ENCODE measurements at regions not wholly inside any gene's neighbourhood (a gene's known extent, or its start where the extent isn't known, plus 50 kb on each side); places are given as distances from the start of the nearest gene placed in this dataset.

DNA sequence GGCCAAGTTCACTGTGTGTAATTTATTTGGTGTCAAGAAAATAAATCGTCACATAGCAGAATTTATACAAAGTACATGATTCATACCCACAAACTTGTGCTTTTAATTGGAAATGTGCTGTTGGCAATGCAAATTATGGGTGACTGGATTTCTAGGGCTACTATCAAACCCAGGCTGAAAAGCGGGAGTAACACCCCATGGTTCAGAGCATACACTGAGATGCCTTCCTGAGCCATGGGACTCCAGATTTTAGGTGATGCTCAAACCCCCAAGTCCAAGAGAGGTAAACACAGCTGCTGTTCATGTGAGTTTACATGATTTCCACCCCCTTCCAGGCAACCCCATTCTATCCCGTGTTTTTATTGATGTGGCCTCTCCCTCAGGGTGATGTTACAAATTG, 565.9 kb upstream of the ID2 start:
- DNase-seq (ENCODE audit: low read depth), result peak; percentile 45
- H3K4me3 ChIP-seq (ENCODE audit: control insufficient read depth, low read depth, low read length), result no peak overlapping the region
- TF ChIP-seq, protein P1, sequence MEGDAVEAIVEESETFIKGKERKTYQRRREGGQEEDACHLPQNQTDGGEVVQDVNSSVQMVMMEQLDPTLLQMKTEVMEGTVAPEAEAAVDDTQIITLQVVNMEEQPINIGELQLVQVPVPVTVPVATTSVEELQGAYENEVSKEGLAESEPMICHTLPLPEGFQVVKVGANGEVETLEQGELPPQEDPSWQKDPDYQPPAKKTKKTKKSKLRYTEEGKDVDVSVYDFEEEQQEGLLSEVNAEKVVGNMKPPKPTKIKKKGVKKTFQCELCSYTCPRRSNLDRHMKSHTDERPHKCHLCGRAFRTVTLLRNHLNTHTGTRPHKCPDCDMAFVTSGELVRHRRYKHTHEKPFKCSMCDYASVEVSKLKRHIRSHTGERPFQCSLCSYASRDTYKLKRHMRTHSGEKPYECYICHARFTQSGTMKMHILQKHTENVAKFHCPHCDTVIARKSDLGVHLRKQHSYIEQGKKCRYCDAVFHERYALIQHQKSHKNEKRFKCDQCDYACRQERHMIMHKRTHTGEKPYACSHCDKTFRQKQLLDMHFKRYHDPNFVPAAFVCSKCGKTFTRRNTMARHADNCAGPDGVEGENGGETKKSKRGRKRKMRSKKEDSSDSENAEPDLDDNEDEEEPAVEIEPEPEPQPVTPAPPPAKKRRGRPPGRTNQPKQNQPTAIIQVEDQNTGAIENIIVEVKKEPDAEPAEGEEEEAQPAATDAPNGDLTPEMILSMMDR (conservative IDR thresholded peaks at IDR 0.05; ENCODE audit: control insufficient read depth, insufficient read depth, low read depth, low read length), result no peak

DNA sequence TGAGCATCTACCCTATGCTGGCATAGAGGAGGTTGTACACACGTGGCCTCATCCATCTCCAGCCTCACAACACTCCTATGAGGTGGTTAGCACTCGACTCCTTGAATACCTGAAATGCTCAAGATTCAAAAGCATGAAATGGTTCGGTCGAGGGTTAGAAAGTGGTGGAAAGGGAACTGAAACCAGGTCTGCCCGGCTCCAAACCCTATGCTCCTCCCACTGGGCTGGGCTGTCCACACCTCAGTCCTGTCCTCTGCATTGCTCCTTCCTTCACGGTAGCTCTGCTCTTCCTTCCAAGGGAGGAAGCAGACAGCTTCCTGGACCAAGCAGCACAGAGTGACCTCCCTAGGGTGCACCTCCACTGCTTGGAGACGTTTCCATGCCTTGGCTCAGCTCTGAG, 565.2 kb upstream of the ID2 start:
- TF ChIP-seq, protein P1 (conservative IDR thresholded peaks at IDR 0.05; ENCODE audit: control insufficient read depth, insufficient read depth, low read depth, low read length), result no peak
- H3K4me3 ChIP-seq (ENCODE audit: control insufficient read depth, low read depth, low read length), result no peak overlapping the region
- no peak for DNase-seq (ENCODE audit: low read depth)

DNA sequence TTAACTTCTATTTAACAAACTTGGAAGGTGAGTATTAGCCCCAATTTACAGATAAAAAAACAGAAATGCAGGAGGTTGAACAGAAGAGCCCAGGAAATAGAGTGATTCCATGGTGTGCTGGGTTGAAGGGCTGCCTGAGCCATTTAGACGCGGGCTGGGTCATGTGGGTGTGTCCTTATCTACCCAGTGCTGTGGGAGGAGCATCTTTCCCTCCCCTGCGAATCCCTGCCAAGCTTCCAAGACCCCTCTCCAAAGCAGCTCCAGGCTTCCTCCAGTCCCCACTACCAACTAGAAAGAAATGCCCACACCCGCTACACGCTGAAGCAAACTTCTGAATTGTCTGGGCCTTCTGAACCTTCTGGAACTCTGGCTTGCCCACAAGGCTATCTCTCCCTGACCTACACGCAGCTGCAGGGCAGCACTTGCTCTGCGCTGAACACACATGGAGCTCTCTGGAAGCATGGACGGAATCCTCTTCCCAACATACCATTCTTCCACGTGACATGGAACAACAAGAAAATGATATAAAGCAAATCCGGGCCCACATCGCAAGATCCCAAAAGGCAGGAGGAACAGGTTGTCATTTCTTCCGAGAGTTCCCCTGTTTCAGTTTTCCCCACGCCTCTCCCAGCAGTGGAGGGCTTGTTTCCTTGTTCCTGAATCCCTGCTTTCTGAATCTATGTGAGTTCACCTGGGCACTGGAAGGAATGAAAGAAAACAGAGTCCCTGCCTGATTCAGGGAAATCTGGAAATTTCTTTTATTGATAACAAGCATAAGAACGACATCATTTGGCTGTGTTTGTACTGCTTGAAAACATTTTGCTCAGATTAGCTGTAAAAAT, 562.7 kb upstream of the ID2 start:
- H3K4me3 ChIP-seq (ENCODE audit: control insufficient read depth, low read depth, low read length), result no peak overlapping the region
- TF ChIP-seq, protein P1 (conservative IDR thresholded peaks at IDR 0.05; ENCODE audit: control insufficient read depth, insufficient read depth, low read depth, low read length), result no peak
- no peak for DNase-seq (ENCODE audit: low read depth)

DNA sequence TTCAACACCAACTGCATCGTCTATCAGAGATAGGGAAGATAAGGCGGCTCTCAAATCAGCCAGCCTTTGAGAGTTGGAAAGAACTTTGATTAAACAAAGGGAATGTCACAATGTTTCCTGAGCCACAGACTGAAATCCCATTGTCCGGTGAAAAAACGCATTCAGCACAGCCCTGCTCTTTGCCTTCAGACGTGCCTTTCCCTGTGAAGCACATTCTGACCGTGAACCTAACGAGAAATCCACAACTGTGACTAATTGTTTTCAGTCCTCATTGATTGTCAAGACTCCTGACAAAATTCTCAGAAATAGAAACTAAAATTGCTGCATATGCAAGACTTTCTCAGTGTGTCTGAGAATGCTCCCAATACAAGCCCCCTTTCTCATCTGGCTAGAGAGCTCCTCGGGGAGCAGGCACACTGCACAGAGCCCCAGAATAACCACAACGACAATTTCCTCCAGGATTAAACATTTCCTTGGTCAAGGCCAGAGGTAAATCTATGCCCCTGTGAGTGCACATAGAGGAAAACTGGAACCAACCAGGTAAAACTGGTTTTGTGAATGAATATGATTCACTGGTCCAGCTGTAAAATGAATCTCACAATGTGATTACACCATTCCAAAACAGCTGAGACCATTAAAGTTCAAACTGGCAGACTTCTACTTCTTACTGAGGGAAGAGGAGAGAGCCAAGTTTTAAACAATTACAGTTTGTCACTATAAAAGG, 561.9 kb upstream of the ID2 start:
- peak; percentile 75 for DNase-seq (ENCODE audit: low read depth)
- TF ChIP-seq, protein P1 (conservative IDR thresholded peaks at IDR 0.05; ENCODE audit: control insufficient read depth, insufficient read depth, low read depth, low read length), result no peak
- H3K4me3 ChIP-seq (ENCODE audit: control insufficient read depth, low read depth, low read length), result no peak overlapping the region

DNA sequence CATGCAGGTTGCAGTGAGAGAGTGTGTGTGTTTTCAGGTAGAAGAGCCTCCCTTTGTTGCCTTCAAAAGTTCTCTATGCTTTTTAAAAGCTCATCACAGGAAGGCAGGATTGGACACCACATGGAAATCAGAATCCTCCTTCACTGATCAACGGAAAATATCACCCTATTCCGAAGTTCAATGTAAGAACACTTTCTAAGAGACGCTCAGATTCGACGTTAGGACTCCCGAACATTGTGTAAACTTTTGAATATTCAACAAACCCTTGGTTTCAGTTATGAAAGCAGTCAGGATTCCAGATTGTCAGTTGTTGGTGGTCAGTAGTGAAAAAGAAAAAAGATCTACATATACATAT, 561.4 kb upstream of the ID2 start:
- no peak for DNase-seq (ENCODE audit: low read depth)
- no peak overlapping the region for H3K4me3 ChIP-seq (ENCODE audit: control insufficient read depth, low read depth, low read length)
- TF ChIP-seq, protein P1 (conservative IDR thresholded peaks at IDR 0.05; ENCODE audit: control insufficient read depth, insufficient read depth, low read depth, low read length), result no peak

DNA sequence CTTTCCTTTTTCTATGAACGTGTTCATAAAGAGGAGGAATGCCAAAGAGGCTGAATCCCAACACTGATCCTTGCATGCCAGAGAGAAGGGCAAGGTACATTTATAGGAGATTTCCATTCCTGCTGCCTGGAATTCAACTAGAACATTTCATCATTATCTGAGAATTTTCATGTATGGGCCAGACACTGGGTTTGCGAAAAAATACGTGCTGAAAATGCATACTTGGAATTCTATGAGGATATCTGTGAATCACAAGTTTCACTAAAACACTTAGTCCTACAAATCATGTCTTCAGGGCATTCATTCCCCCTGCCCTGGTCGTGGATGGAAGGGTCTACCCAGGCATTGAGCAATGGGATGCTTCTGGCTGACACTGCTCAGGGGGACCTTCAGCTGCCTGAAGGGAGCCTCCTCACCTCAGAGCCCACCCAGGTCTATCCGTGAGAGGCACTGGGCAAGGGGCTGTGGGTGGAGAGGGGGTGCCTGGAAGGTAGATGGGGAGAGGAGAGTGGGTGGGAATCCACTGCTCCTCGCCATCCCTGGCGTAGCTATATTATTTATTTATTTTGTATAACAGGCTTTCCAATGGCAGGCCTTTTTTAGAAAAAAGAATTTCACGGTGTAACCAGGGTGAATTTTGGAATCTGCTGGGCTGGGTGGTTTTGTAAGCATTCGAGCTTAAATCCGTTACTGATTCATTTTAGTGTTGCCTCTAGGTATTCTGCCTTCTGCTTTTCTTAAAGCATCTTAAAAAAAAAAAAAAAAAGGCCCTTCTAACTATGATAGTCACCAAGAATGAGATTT, 560.6 kb upstream of the ID2 start:
- TF ChIP-seq, protein P1 (conservative IDR thresholded peaks at IDR 0.05; ENCODE audit: control insufficient read depth, insufficient read depth, low read depth, low read length), result no peak
- DNase-seq (ENCODE audit: low read depth), result no peak

More for the DNA sequence above, 560.6 kb upstream of the ID2 start:
- no peak overlapping the region for H3K4me3 ChIP-seq (ENCODE audit: control insufficient read depth, low read depth, low read length)

Data from fibroblast of mammary gland (primary cell).